ENCODE measurements at regions not wholly inside any gene's neighbourhood (a gene's known extent, or its start where the extent isn't known, plus 50 kb on each side); places are given as distances from the start of the nearest gene placed in this dataset.

DNA sequence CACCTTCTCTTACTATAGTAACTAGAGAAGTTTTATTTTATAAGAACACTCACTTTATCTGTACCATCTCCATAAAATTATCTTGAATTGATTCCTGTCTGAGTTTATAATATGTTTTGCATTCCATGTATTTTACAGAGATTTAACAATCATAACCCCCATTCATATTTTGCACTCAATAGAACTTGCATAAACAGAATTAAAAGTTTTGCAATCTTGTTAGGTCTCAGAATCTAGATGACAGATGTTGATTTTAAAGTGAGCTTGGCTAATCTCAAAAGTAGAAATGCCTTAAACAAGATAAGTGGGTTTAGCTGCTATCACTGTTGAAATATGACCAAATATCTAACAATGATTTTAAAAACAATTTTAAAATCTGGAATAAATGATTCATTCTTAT lies 107.9 kb upstream of the EPHA6 start:
- Histone ChIP-seq H3K27ac (ENCODE audit: insufficient read depth, low read depth, low read length) (no peak overlapping the region), H3K27me3 (ENCODE audit: control insufficient read depth in 2 of 2, insufficient read depth in 2 of 2, low read length in 2 of 2) (no peaks in the 10 kb centered on the region), H4K20me1 (replicated peaks; ENCODE audit: control insufficient read depth, extremely low read depth, insufficient read depth, low read length) (no peaks in the 10 kb centered on the region), H3K9me1 (replicated peaks; ENCODE audit: control insufficient read depth, extremely low read depth, insufficient read depth, low read length) (no peaks in the 10 kb centered on the region), H3K9ac (replicated peaks; ENCODE audit: extremely low read depth, insufficient read depth, low read length) (no peak overlapping the region), H3K9me3 (replicated peaks; ENCODE audit: control insufficient read depth, insufficient read depth, low read length) (no peaks in the 10 kb centered on the region), H3K36me3 (ENCODE audit: control insufficient read depth in 2 of 2, extremely low read depth in 1 of 2, insufficient read depth in 2 of 2, low read length in 2 of 2) (no peaks in the 10 kb centered on the region), H3K4me3 (replicated peaks in 1 of 3; ENCODE audit: insufficient read depth in 1 of 3, low read depth in 1 of 3, low read length in 3 of 3) (no peak overlapping the region), H2AFZ (ENCODE audit: low read depth, low read length) (no peak overlapping the region), H3K79me2 (ENCODE audit: control insufficient read depth, insufficient read depth, low read length) (no peaks in the 10 kb centered on the region), H3K4me2 (ENCODE audit: insufficient read depth, low read length) (no peak overlapping the region), H3K4me1 (ENCODE audit: control insufficient read depth, extremely low read depth, insufficient read depth, low read length) (no peaks in the 10 kb centered on the region)
- ChIA-PET CTCF (no interaction called here), POLR2A (no interaction called here)
- no peak for DNase-seq (ENCODE audit: low read depth, low spot score)
- intact Hi-C loops (cut with micrococcal nuclease), result no loop called here
- FAIRE-seq, result no peak
- dilution Hi-C loops (cut with MboI; ENCODE audit: extremely low pct_ligation_motif_present, low sequenced_read_pairs), result no loop called here
- TF ChIP-seq GATA2 (IDR thresholded peaks at IDR 0.05; ENCODE audit: insufficient read depth, insufficient read length, low read depth, low read length) (no peak), FOS (IDR thresholded peaks at IDR 0.05; ENCODE audit: borderline replicate concordance, insufficient read depth, low read length) (no peak), JUN (IDR thresholded peaks at IDR 0.05; ENCODE audit: borderline replicate concordance, insufficient read depth, insufficient read length, low read depth) (no peak), POLR2A (IDR thresholded peaks at IDR 0.05; ENCODE audit: low read depth, low read length) (no peak), CTCF (IDR thresholded peaks at IDR 0.05; ENCODE audit: extremely low read depth in 1 of 2, insufficient read depth in 1 of 2, low read depth in 1 of 2, low read length in 2 of 2) (no peak), MAX (IDR thresholded peaks at IDR 0.05; ENCODE audit: insufficient read depth, insufficient read length) (no peak), MYC (IDR thresholded peaks at IDR 0.05; ENCODE audit: low read depth, low read length) (no peak), EZH2 (IDR thresholded peaks at IDR 0.05; ENCODE audit: borderline replicate concordance, low read depth, low read length, severe bottlenecking) (no peak), POLR2AphosphoS5 (IDR thresholded peaks at IDR 0.05; ENCODE audit: insufficient read depth, low read depth, low read length) (no peak)
- BruUV-seq (replicated peaks), result no TSS peak

Measured in endothelial cell of umbilical vein (primary cell).